C4-2B (cell line): ENCODE measurements at regions not wholly inside any gene's neighbourhood (a gene's known extent, or its start where the extent isn't known, plus 50 kb on each side); places are given as distances from the start of the nearest gene placed in this dataset.

Experiments used
- CTCF ChIP-seq: fragments of 450-650 bp; conservative IDR thresholded peaks from 2 replicates; pipeline ENCODE4 v1.5.1; 2017; ENCODE audit warnings: mild to moderate bottlenecking
- ZFX ChIP-seq: fragments of 450-650 bp; IDR thresholded peaks from 2 replicates; pipeline ENCODE4 v1.6.1; 2017

- TF ChIP-seq ZFX (no peak), CTCF (no peak)
Measured at GRCh38 chr3:77707281-77707680, 667.4 kb downstream of the ROBO2 start.
